DND-41 (cell line): ENCODE measurements at regions not wholly inside any gene's neighbourhood (a gene's known extent, or its start where the extent isn't known, plus 50 kb on each side); places are given as distances from the start of the nearest gene placed in this dataset.

ENCODE experiments used
- ATAC-seq: fragments of 200-7000 bp; cut with Tn5 transposase; 3 replicates; pipeline ENCODE4 v1.9.1; 2021; ENCODE audit warnings: low read depth; ENCODE audit not compliant: insufficient read depth
- DNase-seq: peaks from one replicate; pipeline ENCODE4 v3.0.0-alpha.2; 2020
- H2AFZ ChIP-seq: 2 replicates; pipeline ENCODE4 v1.6.0; 2012; ENCODE audit warnings: low read depth, low read length
- H3K27ac ChIP-seq: 2 replicates; pipeline ENCODE4 v1.5.1; 2012; ENCODE audit warnings: low read length, inconsistent platforms
- H3K27me3 ChIP-seq: fragments of 200-600 bp; sonication (generic); 2 replicates; pipeline ENCODE4 v1.6.0; 2012; ENCODE audit warnings: low read length, mild to moderate bottlenecking, inconsistent platforms; ENCODE audit not compliant: insufficient read depth, poor library complexity
- H3K36me3 ChIP-seq: 2 replicates; pipeline ENCODE4 v1.5.1; 2012; ENCODE audit warnings: low read length, inconsistent platforms; ENCODE audit not compliant: insufficient read depth
- H3K4me1 ChIP-seq: 2 replicates; pipeline ENCODE4 v1.5.1; 2012; ENCODE audit warnings: mild to moderate bottlenecking, low read length; ENCODE audit not compliant: insufficient read depth
- H3K4me2 ChIP-seq: 2 replicates; pipeline ENCODE4 v1.6.0; 2012; ENCODE audit warnings: mild to moderate bottlenecking, moderate library complexity, low read length, inconsistent platforms; ENCODE audit not compliant: insufficient read depth
- H3K4me3 ChIP-seq, 2 experiments: fragments of 200-600 bp in 1 of 2; shearing (Covaris generic) in 1 of 2; 2 replicates each; pipeline ENCODE4 v1.5.1; 2012 to 2016; ENCODE audit warnings: inconsistent platforms in 2 of 2, low read length in 2 of 2, mild to moderate bottlenecking in 2 of 2, low read depth in 1 of 2, moderate library complexity in 1 of 2
- H3K79me2 ChIP-seq: 2 replicates; pipeline ENCODE4 v1.6.0; 2012; ENCODE audit warnings: low read length, inconsistent platforms; ENCODE audit not compliant: insufficient read depth
- H3K9ac ChIP-seq: 2 replicates; pipeline ENCODE4 v1.6.0; 2012; ENCODE audit warnings: low read depth, mild to moderate bottlenecking, inconsistent platforms, low read length, moderate library complexity
- H3K9me3 ChIP-seq: 2 replicates; pipeline ENCODE4 v1.5.1; 2012; ENCODE audit warnings: low read length, moderate library complexity, mild to moderate bottlenecking, inconsistent platforms; ENCODE audit not compliant: insufficient read depth, severe bottlenecking
- H4K20me1 ChIP-seq: 2 replicates; pipeline ENCODE4 v1.6.0; 2012; ENCODE audit warnings: low read length; ENCODE audit not compliant: insufficient read depth
- CTCF ChIP-seq: IDR thresholded peaks from 2 replicates; pipeline ENCODE4 v1.5.1; 2012; ENCODE audit warnings: borderline replicate concordance, low read length, moderate library complexity, mild to moderate bottlenecking; ENCODE audit not compliant: poor library complexity, severe bottlenecking; ENCODE audit errors: extremely low read depth
- EZH2 ChIP-seq: IDR thresholded peaks from 3 replicates; pipeline ENCODE4 v1.6.1; 2012; ENCODE audit warnings: borderline replicate concordance, low read depth, mild to moderate bottlenecking, moderate library complexity, low read length, inconsistent platforms; ENCODE audit not compliant: severe bottlenecking

GRCh38 chr20:56769921-56770600, 141.0 kb downstream of the TFAP2C start:
- Histone ChIP-seq H4K20me1 (no peaks in the 10 kb centered on the region), H3K36me3 (no peaks in the 10 kb centered on the region), H3K9me3 (no peaks in the 10 kb centered on the region), H3K79me2 (no peaks in the 10 kb centered on the region), H3K4me2 (no peak overlapping the region), H3K27me3 (no peaks in the 10 kb centered on the region), H2AFZ (no peak overlapping the region), H3K4me1 (no peaks in the 10 kb centered on the region), H3K27ac (no peak overlapping the region), H3K9ac (no peak overlapping the region), H3K4me3 (no peak overlapping the region)
- no peak for DNase-seq
- TF ChIP-seq CTCF (no peak), EZH2 (no peak)
- ATAC-seq = no peak

GRCh38 chr20:56773749-56774148, 144.6 kb downstream of the TFAP2C start:
- DNase-seq = no peak
- H3K9me3 ChIP-seq = no peaks in the 10 kb centered on the region
- H3K27ac ChIP-seq = no peak overlapping the region
- no peaks in the 10 kb centered on the region for H3K27me3 ChIP-seq
- H4K20me1 ChIP-seq = no peaks in the 10 kb centered on the region
- no peak for ATAC-seq
- no peak overlapping the region for H2AFZ ChIP-seq
- peaks cover 8% of the 10 kb centered on the region for H3K4me1 ChIP-seq
- H3K4me2 ChIP-seq = no peak overlapping the region
- no peaks in the 10 kb centered on the region for H3K36me3 ChIP-seq
- no peak overlapping the region for H3K4me3 ChIP-seq
- TF ChIP-seq EZH2 = no peak
- TF ChIP-seq CTCF = no peak
- H3K79me2 ChIP-seq = no peaks in the 10 kb centered on the region
- no peak overlapping the region for H3K9ac ChIP-seq

GRCh38 chr20:56774873-56775272, 145.8 kb downstream of the TFAP2C start:
- H3K4me1 ChIP-seq = peaks cover 18% of the 10 kb centered on the region
- no peaks in the 10 kb centered on the region for H3K79me2 ChIP-seq
- no peaks in the 10 kb centered on the region for H4K20me1 ChIP-seq
- H3K9me3 ChIP-seq = no peaks in the 10 kb centered on the region
- TF ChIP-seq EZH2 (no peak), CTCF (no peak)
- no peaks in the 10 kb centered on the region for H3K36me3 ChIP-seq
- H3K27ac ChIP-seq = no peak overlapping the region
- H3K4me2 ChIP-seq = no peak overlapping the region
- no peak overlapping the region for H3K4me3 ChIP-seq
- no peak for ATAC-seq
- H2AFZ ChIP-seq = no peak overlapping the region
- no peak overlapping the region for H3K9ac ChIP-seq
- DNase-seq = no peak
- H3K27me3 ChIP-seq = no peaks in the 10 kb centered on the region

- no peaks in the 10 kb centered on the region for H3K27me3 ChIP-seq
- H3K4me2 ChIP-seq = no peak overlapping the region
- TF ChIP-seq EZH2 = no peak
- no peak for TF ChIP-seq CTCF
- DNase-seq (peak; percentile 10), ATAC-seq (no peak)
- no peaks in the 10 kb centered on the region for H3K36me3 ChIP-seq
- H3K4me1 ChIP-seq = peaks cover 25% of the 10 kb centered on the region
- H3K9ac ChIP-seq = no peak overlapping the region
- H4K20me1 ChIP-seq = no peaks in the 10 kb centered on the region
- H3K79me2 ChIP-seq = no peaks in the 10 kb centered on the region
- H3K27ac ChIP-seq = no peak overlapping the region
- H2AFZ ChIP-seq = no peak overlapping the region
- H3K4me3 ChIP-seq = no peak overlapping the region
- no peaks in the 10 kb centered on the region for H3K9me3 ChIP-seq
Observed at GRCh38 chr20:56776345-56776744, 147.2 kb downstream of the TFAP2C start.
